RWPE2 (cell line): ENCODE measurements at regions not wholly inside any gene's neighbourhood (a gene's known extent, or its start where the extent isn't known, plus 50 kb on each side); places are given as distances from the start of the nearest gene placed in this dataset.
A peak's percentile ranks its signal among the peaks of the same experiment; 100 is the strongest.

Experiments
- ATAC-seq: fragments of 200-7000 bp; cut with Tn5 transposase; 3 replicates; pipeline ENCODE4 v1.9.1; 2021; ENCODE audit warnings: low read depth
- DNase-seq: peaks from one replicate; pipeline ENCODE4 v3.0.0-alpha.2; 2020; ENCODE audit warnings: low spot score
- H3K27ac ChIP-seq: fragments of 450-650 bp; 2 replicates; pipeline ENCODE4 v1.5.1; 2017; ENCODE audit warnings: mild to moderate bottlenecking; ENCODE audit not compliant: poor library complexity, severe bottlenecking
- H3K27me3 ChIP-seq: fragments of 250-450 bp; sonication (Bioruptor Pico); 2 replicates; pipeline ENCODE4 v1.5.1; 2021; ENCODE audit warnings: mild to moderate bottlenecking, moderate library complexity; ENCODE audit not compliant: insufficient read depth, poor library complexity, severe bottlenecking
- H3K36me3 ChIP-seq: fragments of 250-450 bp; sonication (Bioruptor Pico); 2 replicates; pipeline ENCODE4 v1.5.1; 2020; ENCODE audit warnings: low read depth, mild to moderate bottlenecking, moderate library complexity
- H3K4me1 ChIP-seq: fragments of 250-450 bp; sonication (Bioruptor Pico); 2 replicates; pipeline ENCODE4 v1.5.1; 2021; ENCODE audit warnings: mild to moderate bottlenecking, moderate library complexity; ENCODE audit not compliant: insufficient read depth, poor library complexity, severe bottlenecking
- H3K4me3 ChIP-seq: fragments of 250-450 bp; sonication (Bioruptor Pico); 2 replicates; pipeline ENCODE4 v1.5.1; 2021; ENCODE audit warnings: mild to moderate bottlenecking, moderate library complexity; ENCODE audit not compliant: severe bottlenecking
- H3K9me3 ChIP-seq: fragments of 250-450 bp; sonication (Bioruptor Pico); 2 replicates; pipeline ENCODE4 v1.5.1; 2021; ENCODE audit warnings: mild to moderate bottlenecking, moderate library complexity; ENCODE audit not compliant: severe bottlenecking
- CTCF ChIP-seq: fragments of 450-650 bp; IDR thresholded peaks from one replicate; pipeline ENCODE4 v1.5.1; 2017; ENCODE audit warnings: mild to moderate bottlenecking, moderate library complexity; ENCODE audit not compliant: poor library complexity, severe bottlenecking

GRCh38 chr6:169955731-169956437 lies 204.5 kb downstream of the ERMARD start:
- no peak overlapping the region for H3K4me3 ChIP-seq
- no peaks in the 10 kb centered on the region for H3K9me3 ChIP-seq
- H3K36me3 ChIP-seq, result no peaks in the 10 kb centered on the region
- no peaks in the 10 kb centered on the region for H3K4me1 ChIP-seq
- ATAC-seq (no peak), DNase-seq (no peak)
- H3K27me3 ChIP-seq, result no peaks in the 10 kb centered on the region
- no peak for TF ChIP-seq CTCF
- H3K27ac ChIP-seq, result no peak overlapping the region

GRCh38 chr6:169954977-169955376 lies 203.6 kb downstream of the ERMARD start:
- no peak overlapping the region for H3K27ac ChIP-seq
- no peak for DNase-seq
- no peaks in the 10 kb centered on the region for H3K27me3 ChIP-seq
- H3K36me3 ChIP-seq, result no peaks in the 10 kb centered on the region
- no peaks in the 10 kb centered on the region for H3K4me1 ChIP-seq
- no peak overlapping the region for H3K4me3 ChIP-seq
- TF ChIP-seq CTCF, result no peak
- no peak for ATAC-seq
- no peaks in the 10 kb centered on the region for H3K9me3 ChIP-seq

GRCh38 chr6:169953686-169954085 lies 202.3 kb downstream of the ERMARD start:
- DNase-seq, result no peak
- no peaks in the 10 kb centered on the region for H3K9me3 ChIP-seq
- no peaks in the 10 kb centered on the region for H3K27me3 ChIP-seq
- no peak for TF ChIP-seq CTCF
- no peak for ATAC-seq
- H3K27ac ChIP-seq, result no peak overlapping the region
- H3K36me3 ChIP-seq, result no peaks in the 10 kb centered on the region
- H3K4me3 ChIP-seq, result no peak overlapping the region
- no peaks in the 10 kb centered on the region for H3K4me1 ChIP-seq

- Histone ChIP-seq H3K9me3 (no peaks in the 10 kb centered on the region), H3K36me3 (no peaks in the 10 kb centered on the region), H3K4me3 (no peak overlapping the region), H3K27ac (no peak overlapping the region), H3K4me1 (no peaks in the 10 kb centered on the region), H3K27me3 (no peaks in the 10 kb centered on the region)
- DNase-seq (no peak), ATAC-seq (no peak)
- peak; percentile 41 for TF ChIP-seq CTCF
Measured at GRCh38 chr6:169950558-169950957, 199.1 kb downstream of the ERMARD start.

GRCh38 chr6:169949511-169950097 lies 198.2 kb downstream of the ERMARD start:
- ATAC-seq (no peak), DNase-seq (no peak)
- H3K9me3 ChIP-seq, result no peaks in the 10 kb centered on the region
- no peaks in the 10 kb centered on the region for H3K36me3 ChIP-seq
- no peaks in the 10 kb centered on the region for H3K27me3 ChIP-seq
- H3K27ac ChIP-seq, result no peak overlapping the region
- H3K4me1 ChIP-seq, result no peaks in the 10 kb centered on the region
- no peak for TF ChIP-seq CTCF
- no peak overlapping the region for H3K4me3 ChIP-seq
